NCI-H1417 treated with DMSO at 0.1 percent for 48 hours (cell line): ENCODE measurements at regions not wholly inside any gene's neighbourhood (a gene's known extent, or its start where the extent isn't known, plus 50 kb on each side); places are given as distances from the start of the nearest gene placed in this dataset.

Experiments
- DNase-seq: peaks from one replicate; lab custom pipeline; 2025; lab: John Stamatoyannopoulos, UW

DNA sequence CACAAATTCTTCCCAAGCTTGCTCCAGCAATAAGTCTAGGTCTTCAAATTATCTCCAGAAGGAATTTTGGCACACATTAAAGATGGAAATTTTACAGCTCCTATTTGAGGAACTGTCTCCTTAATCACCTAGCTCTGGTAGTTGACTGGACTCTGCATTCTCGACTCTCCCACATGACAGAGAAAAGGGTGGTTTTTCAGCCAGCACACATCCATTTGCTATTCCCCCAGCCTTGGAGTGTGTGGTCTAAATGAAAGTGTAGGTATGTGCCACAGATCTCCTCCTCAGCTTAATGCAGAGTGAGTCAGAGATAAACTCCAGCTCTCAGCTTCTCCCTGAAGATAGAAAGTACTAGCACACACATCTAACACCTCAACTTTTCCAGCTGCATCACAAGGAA lies 62.2 kb upstream of the ALCAM start:
- no peak for DNase-seq

DNA sequence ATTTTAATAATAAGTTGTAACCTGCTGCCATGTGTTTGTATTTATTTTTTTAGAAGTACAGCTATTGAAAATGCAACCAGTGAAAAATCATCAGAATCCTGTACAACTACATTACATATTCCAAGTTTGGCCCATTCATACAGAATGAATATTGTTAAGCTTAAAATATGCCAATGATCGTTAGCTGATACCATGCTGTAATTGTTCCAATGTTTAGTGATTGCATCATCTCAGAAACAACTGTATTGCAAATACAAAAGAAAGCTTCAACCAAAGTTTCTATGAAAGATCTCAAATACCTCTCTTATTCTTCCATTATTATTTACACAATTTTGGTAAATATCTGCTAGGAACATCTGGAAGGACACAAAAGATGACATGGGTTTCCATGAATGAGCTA lies 51.6 kb upstream of the ALCAM start:
- no peak for DNase-seq

DNA sequence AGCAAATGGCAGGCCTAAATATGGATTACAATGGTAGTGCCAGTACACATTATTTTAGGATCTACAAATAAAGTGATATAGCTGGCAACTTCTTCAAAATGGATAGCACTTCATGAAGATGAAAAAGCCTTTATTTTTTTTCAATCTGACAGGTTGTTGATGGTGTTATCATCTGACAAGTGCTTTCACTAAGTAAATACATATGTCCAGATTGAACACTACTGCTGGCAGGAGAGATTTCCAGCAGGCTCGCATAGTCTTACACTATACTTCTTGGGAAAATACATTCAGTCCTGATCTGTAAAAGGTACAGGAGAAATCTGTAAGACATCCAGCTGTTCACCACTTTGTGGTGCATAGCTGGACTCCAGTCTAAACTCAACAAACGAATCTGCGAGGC lies 50.9 kb upstream of the ALCAM start:
- no peak for DNase-seq

DNA sequence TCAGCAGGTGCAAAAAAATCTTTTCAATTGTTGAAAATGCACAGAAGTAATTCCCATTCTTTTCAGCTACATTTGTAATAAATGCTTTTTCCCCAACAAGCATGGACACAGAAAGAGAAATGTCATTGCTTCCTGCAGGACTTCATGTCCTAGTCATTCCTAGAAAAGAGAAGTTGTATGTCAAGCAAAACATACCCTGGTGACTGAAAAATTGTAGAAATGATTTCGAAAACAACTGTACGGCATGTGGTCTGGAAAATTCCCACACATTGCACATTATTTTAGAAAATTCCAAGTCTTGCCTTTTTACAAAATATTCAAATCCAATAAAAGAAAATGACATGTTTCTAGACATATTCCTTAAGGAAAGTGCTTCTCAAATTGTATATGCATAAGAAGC lies 50.4 kb upstream of the ALCAM start:
- DNase-seq: no peak
